SK-N-MC (cell line): ENCODE measurements at regions not wholly inside any gene's neighbourhood (a gene's known extent, or its start where the extent isn't known, plus 50 kb on each side); places are given as distances from the start of the nearest gene placed in this dataset.
"Not testable (repeated sequence)": the region's sequence is repeated elsewhere in the genome, so short reads cannot be mapped to it uniquely, and the experiment has no call there.

ENCODE experiments used
- DNase-seq: peaks from one replicate; pipeline ENCODE4 v3.0.0-alpha.2; 2011; ENCODE audit warnings: low read depth, low spot score
- H3K27ac ChIP-seq: fragments of 200-600 bp; sonication (generic); 2 replicates; pipeline ENCODE4 v1.5.1; 2016; ENCODE audit warnings: mixed run types
- H3K36me3 ChIP-seq: fragments of 200-600 bp; sonication (generic); 2 replicates; pipeline ENCODE4 v1.6.1; 2017; ENCODE audit warnings: antibody characterized with exemption, low read length, mixed read lengths; ENCODE audit not compliant: insufficient read depth
- H3K4me3 ChIP-seq: fragments of 200-600 bp; sonication (generic); 2 replicates; pipeline ENCODE4 v1.5.1; 2016
- H3K9ac ChIP-seq: fragments of 200-600 bp; sonication (generic); 2 replicates; pipeline ENCODE4 v1.8.0; 2017; ENCODE audit warnings: mixed run types, mixed read lengths; ENCODE audit not compliant: insufficient read length
- H3K9me3 ChIP-seq: fragments of 200-600 bp; sonication (generic); 2 replicates; pipeline ENCODE4 v1.6.1; 2017; ENCODE audit warnings: low read depth, mild to moderate bottlenecking, antibody characterized with exemption, low read length, moderate library complexity, mixed read lengths
- EZH2 ChIP-seq: fragments of 200-600 bp; sonication (generic); IDR thresholded peaks from one replicate; pipeline ENCODE4 v1.6.1; 2017; ENCODE audit warnings: antibody characterized with exemption
- FOXP2 ChIP-seq: optimal IDR thresholded peaks from 2 replicates; pipeline ENCODE3; 2011; ENCODE audit warnings: mild to moderate bottlenecking, moderate library complexity; ENCODE audit not compliant: insufficient read depth; ENCODE audit errors: extremely low read length, control extremely low read depth
- POLR2AphosphoS5 ChIP-seq: IDR thresholded peaks from 2 replicates; pipeline ENCODE4 v1.6.1; 2012; ENCODE audit warnings: mild to moderate bottlenecking, low read depth, low read length, borderline replicate concordance

DNA sequence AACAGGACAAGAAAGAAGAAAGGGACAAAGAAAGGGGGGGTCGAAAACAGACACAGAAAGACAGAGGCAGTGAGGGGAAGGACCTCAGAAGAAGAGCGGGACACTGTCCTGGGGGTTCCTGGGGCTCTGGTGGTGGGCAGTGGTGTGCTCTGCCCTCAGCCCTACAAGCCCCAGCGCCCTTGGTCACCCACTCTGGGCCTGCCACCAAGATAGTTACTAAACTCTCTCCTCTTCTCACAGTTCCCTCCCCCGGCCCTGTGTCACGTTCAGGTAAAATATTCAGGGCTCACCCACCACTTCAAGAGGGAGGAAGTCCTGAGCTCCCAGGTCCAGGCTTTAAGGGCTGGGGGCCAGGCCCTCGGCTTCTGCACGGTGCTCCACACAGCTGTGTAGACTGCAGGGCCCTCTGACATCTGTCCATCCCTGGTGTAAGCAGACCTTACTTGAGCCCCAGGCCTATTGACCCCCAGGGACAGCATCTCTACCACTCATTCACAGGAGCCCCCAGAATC, 87.4 kb downstream of the MRPL14 start:
- no peaks in the 10 kb centered on the region for H3K36me3 ChIP-seq
- no peak overlapping the region for H3K9ac ChIP-seq
- no peak for DNase-seq
- no peaks in the 10 kb centered on the region for H3K9me3 ChIP-seq
- no peak overlapping the region for H3K4me3 ChIP-seq
- H3K27ac ChIP-seq, result peak overlapping the region; percentile 65
- no peak for TF ChIP-seq FOXP2
- no peak for TF ChIP-seq EZH2

DNA sequence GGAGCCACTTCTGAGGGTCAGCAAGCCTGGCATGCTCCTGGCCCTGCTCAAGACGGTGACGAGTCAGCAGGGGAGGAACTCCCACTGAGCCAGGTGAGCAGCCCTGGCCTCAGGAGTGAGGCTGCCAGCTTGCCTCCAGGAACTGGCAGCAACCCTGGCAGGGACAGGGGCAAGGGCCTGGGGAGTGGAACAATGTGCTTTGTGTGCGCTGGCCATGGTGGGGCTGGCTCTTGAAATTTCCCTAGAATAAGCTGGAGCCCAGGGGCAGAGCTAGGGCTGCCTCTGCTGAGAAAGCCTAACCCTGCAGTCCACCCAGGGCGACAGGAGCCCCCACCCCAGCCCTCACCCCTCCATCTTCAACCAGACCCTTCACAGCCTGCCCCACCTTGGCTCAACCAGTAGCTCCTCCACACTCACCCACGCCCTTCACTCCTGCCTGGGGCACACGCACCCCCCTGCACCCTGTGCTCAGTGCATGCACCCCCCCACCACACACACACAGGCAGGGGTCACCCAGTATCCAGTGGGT, 88.0 kb downstream of the MRPL14 start:
- H3K9ac ChIP-seq, result no peak overlapping the region
- TF ChIP-seq POLR2AphosphoS5, result no peak
- TF ChIP-seq FOXP2, result no peak
- TF ChIP-seq EZH2, result no peak
- H3K4me3 ChIP-seq, result no peak overlapping the region
- H3K27ac ChIP-seq, result no peak overlapping the region
- H3K36me3 ChIP-seq, result no peaks in the 10 kb centered on the region
- DNase-seq, result no peak
- H3K9me3 ChIP-seq, result no peaks in the 10 kb centered on the region

DNA sequence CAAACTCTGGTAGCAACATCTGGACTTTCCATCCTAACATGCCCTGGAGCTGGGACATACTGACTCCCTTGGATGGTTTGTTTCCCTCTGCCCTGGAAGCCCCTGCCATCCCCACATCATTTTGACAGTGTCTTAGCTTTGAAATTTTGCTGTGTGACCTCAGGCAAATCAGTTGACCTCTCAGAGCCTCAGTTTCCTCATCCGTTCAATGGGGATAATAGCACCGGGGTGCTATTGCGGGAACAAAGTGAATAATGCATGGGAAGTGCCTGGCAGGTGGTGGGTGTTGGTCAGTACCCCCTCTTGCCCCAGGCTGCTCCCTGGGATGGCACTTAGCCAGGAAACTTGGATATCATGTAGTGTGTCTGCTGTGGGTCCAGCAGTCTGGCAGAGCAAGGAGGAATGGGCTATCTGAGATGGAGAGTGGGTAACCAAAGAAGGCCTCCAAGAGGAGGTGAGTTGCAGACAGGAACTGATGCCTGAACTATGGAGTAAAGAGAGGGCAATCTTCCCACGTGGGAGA, 88.6 kb downstream of the MRPL14 start:
- H3K4me3 ChIP-seq, result no peak overlapping the region
- H3K9ac ChIP-seq, result no peak overlapping the region
- no peak for TF ChIP-seq POLR2AphosphoS5
- no peak for TF ChIP-seq FOXP2
- TF ChIP-seq EZH2, result no peak
- H3K36me3 ChIP-seq, result no peaks in the 10 kb centered on the region
- H3K9me3 ChIP-seq, result no peaks in the 10 kb centered on the region
- no peak overlapping the region for H3K27ac ChIP-seq
- DNase-seq, result no peak

DNA sequence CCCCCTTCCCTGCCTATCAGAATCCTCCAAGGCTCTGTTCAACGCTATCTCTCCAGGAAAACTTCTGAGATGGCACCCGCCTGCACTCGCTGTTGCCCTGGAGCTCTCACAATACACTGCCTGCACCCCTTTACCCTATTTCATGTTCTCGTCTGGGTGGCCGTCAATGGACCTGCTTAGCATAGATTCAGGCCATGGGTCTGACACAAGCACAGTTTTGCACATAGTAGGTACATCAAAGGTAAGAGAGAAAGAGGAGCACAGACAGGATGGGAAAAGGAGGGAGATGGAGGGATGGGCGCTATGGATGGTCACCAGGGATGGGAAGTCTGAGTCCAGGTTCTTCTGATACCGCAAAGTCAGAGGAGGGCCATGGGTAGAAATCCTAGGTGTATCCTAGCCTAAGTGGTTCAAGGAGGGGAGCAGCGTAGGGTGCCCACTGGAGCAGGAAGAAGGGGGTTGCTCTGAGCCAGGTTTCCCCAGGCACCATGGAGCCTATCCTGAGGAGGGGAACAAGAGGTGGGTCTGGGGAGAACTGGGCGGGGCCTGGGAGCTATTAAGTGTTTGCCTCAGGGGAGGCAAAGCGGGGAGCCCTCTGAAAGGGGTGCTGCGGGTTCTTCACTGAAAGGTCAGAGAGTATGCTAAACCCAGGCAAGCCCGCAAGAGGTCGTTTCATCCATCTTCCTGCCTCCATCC, 89.3 kb downstream of the MRPL14 start:
- H3K9ac ChIP-seq, result no peak overlapping the region
- H3K27ac ChIP-seq, result no peak overlapping the region
- H3K4me3 ChIP-seq, result no peak overlapping the region
- DNase-seq, result no peak
- no peaks in the 10 kb centered on the region for H3K36me3 ChIP-seq
- no peaks in the 10 kb centered on the region for H3K9me3 ChIP-seq
- TF ChIP-seq POLR2AphosphoS5 (no peak), EZH2 (no peak), FOXP2 (no peak)

DNA sequence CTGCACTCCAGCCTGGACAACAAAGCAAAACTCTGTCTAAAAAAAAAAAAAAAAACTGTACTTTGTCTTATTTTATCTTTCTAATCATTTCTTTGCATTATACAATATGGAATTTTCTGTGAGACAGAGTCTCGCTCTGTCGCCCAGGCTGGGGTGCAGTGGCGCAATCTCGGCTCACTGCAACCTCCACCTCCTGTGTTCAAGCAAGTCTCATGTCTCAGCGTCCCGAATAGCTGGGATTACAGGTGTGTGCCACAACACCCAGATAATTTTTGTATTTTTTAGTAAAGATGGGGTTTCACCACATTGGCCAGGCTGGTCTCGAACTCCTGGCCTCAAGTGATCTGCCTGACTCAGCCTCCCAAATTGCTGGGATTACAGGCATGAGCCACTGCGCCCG, 90.0 kb downstream of the MRPL14 start:
- not testable (repeated sequence) for H3K9ac ChIP-seq, H3K36me3 ChIP-seq, DNase-seq, H3K4me3 ChIP-seq, H3K9me3 ChIP-seq, H3K27ac ChIP-seq

DNA sequence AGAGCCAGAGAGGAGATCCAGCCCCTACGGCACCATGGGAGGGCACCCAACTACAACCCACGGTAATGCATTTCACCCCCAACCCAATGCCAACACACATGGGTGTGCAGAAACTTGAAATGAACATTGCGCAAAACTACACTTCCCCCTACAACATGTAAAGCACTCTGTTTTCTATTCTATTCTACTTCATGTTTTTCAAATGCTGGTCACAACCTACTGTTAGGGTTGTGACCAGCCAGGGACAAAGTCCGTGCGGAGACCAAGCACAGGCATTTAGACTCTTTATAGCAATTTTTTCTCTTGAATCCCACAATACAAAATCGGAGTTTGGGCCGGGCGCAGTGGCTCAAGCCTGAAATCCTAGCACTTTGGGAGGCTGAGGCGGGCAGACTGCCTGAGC, 90.6 kb downstream of the MRPL14 start:
- no peaks in the 10 kb centered on the region for H3K9me3 ChIP-seq
- no peak overlapping the region for H3K4me3 ChIP-seq
- no peak overlapping the region for H3K27ac ChIP-seq
- TF ChIP-seq FOXP2 (no peak), POLR2AphosphoS5 (no peak), EZH2 (no peak)
- no peak for DNase-seq
- H3K36me3 ChIP-seq, result no peaks in the 10 kb centered on the region
- no peak overlapping the region for H3K9ac ChIP-seq

DNA sequence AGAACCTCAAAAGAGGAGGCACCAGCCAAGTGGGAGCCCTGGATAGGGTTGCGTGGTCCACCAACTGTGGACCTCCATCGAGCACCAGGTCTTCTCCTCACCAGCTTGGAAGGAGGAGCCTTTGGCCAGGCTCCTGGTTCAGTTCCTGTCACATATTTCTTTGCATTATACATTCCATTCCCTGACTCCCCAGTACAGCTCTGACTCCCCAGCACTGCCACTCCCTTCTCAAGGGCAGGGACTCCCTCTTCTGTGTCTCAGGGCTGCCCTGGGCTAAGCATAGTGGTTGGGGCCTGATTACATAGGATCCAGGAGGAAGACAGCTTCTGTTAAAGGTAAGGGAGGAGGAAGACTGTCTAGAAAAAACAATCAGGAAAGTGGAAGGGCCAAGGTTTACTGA, 91.1 kb downstream of the MRPL14 start:
- no peaks in the 10 kb centered on the region for H3K36me3 ChIP-seq
- TF ChIP-seq EZH2, result no peak
- no peak for TF ChIP-seq POLR2AphosphoS5
- no peak for TF ChIP-seq FOXP2
- H3K9ac ChIP-seq, result no peak overlapping the region
- H3K9me3 ChIP-seq, result no peaks in the 10 kb centered on the region
- H3K4me3 ChIP-seq, result no peak overlapping the region
- peak overlapping the region; percentile 67; the same call in 1 of the 2 replicates for H3K27ac ChIP-seq
- no peak for DNase-seq

DNA sequence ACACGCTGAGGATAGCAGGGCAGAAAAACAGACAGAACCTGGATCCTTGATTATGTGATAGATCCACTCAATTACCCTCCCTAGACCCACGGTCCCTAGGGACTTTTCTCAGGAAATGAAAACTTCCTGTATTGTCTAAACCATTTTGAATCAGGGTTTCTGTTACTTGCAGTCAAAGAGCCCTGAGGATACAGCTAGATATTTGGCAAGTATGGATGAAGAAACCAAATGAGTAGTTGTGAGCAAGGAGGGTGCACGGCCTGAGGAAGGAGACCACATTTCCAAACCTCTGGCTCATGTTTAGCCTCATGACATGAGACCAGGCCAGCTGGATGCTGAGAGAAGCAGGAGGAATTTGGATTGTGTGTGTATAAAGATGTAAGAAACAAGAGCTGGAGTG, 91.6 kb downstream of the MRPL14 start:
- DNase-seq, result peak; percentile 70
- no peaks in the 10 kb centered on the region for H3K9me3 ChIP-seq
- H3K9ac ChIP-seq, result no peak overlapping the region
- H3K27ac ChIP-seq, result peak overlapping the region; percentile 67; the same call in 1 of the 2 replicates
- TF ChIP-seq POLR2AphosphoS5 (no peak), FOXP2 (no peak), EZH2 (no peak)
- H3K4me3 ChIP-seq, result no peak overlapping the region
- no peaks in the 10 kb centered on the region for H3K36me3 ChIP-seq

DNA sequence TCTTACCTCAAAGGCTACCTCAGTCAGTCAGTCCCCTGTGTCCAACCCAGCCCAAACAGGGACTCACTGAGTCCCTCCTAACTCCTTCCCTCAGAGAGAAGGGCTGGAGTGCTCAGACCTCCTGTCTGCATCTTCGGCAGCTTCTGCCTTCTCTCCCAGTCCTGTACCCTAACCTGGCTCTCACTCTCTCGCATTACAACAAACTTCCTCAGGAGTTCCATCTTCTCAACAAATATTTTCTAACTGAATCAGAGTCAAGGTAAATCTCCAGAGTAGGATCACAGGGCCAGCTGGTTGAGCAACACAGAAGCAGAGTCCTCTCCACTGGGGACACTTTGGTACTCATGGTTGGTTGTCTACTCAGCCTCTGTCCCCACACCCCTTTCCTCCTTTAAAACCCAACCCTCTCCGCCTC, 92.3 kb downstream of the MRPL14 start:
- H3K36me3 ChIP-seq, result no peaks in the 10 kb centered on the region
- no peak overlapping the region for H3K9ac ChIP-seq
- no peak for DNase-seq
- TF ChIP-seq EZH2, result no peak
- no peak for TF ChIP-seq POLR2AphosphoS5
- no peak for TF ChIP-seq FOXP2
- peak overlapping the region; percentile 67; the same call in 1 of the 2 replicates for H3K27ac ChIP-seq
- H3K9me3 ChIP-seq, result no peaks in the 10 kb centered on the region
- no peak overlapping the region for H3K4me3 ChIP-seq
